Fibroblast of lung (primary cell): ENCODE measurements at regions not wholly inside any gene's neighbourhood (a gene's known extent, or its start where the extent isn't known, plus 50 kb on each side); places are given as distances from the start of the nearest gene placed in this dataset.

Experiments
- DNase-seq, 2 donors: peaks; one replicate each; pipeline versions ENCODE4 v3.0.0 to v3.0.0-alpha.2; 2010; ENCODE audit warnings: low read depth in 2 of 2
- H2AFZ ChIP-seq: 2 replicates; pipeline ENCODE4 v1.5.1; 2012; ENCODE audit warnings: low read length, control low read depth, inconsistent platforms
- H3K27ac ChIP-seq: 2 replicates; pipeline ENCODE4 v1.5.1; 2011; ENCODE audit warnings: low read length, control low read depth; ENCODE audit not compliant: insufficient read depth
- H3K27me3 ChIP-seq: 2 replicates; pipeline ENCODE4 v1.5.1; 2011; ENCODE audit warnings: mild to moderate bottlenecking, low read length; ENCODE audit not compliant: control insufficient read depth, insufficient read depth
- H3K36me3 ChIP-seq: 2 replicates; pipeline ENCODE4 v1.5.1; 2011; ENCODE audit warnings: low read length; ENCODE audit not compliant: control insufficient read depth, insufficient read depth
- H3K4me1 ChIP-seq: 2 replicates; pipeline ENCODE4 v1.5.1; 2011; ENCODE audit warnings: low read length; ENCODE audit not compliant: control insufficient read depth, insufficient read depth; ENCODE audit errors: extremely low read depth
- H3K4me2 ChIP-seq: 2 replicates; pipeline ENCODE4 v1.5.1; 2011; ENCODE audit warnings: low read length, control low read depth; ENCODE audit not compliant: insufficient read depth; ENCODE audit errors: extremely low read depth
- H3K4me3 ChIP-seq, 4 experiments: fragments of 200-600 bp in 1 of 4; sonication (generic) in 1 of 4; replicated peaks in 1 of 4; 2 replicates each; pipeline ENCODE4 v1.5.1; 2011 to 2016; ENCODE audit warnings: low read length in 4 of 4, low read depth in 3 of 4, mild to moderate bottlenecking in 3 of 4, control low read depth in 2 of 4, inconsistent platforms in 1 of 4, mixed read lengths in 1 of 4; ENCODE audit not compliant: insufficient read depth in 1 of 4; ENCODE audit errors: control extremely low read depth in 1 of 4
- H3K79me2 ChIP-seq: 2 replicates; pipeline ENCODE4 v1.5.1; 2012; ENCODE audit warnings: mild to moderate bottlenecking, low read length, inconsistent platforms; ENCODE audit not compliant: control insufficient read depth, insufficient read depth
- H3K9ac ChIP-seq: 2 replicates; pipeline ENCODE4 v1.5.1; 2011; ENCODE audit warnings: mild to moderate bottlenecking, low read length, control low read depth; ENCODE audit not compliant: insufficient read depth
- H3K9me3 ChIP-seq: 2 replicates; pipeline ENCODE4 v1.5.1; 2012; ENCODE audit warnings: low read depth, low read length; ENCODE audit not compliant: control insufficient read depth, insufficient read depth
- H4K20me1 ChIP-seq: 2 replicates; pipeline ENCODE4 v1.5.1; 2011; ENCODE audit warnings: low read length; ENCODE audit not compliant: control insufficient read depth, insufficient read depth; ENCODE audit errors: extremely low read depth
- EZH2 ChIP-seq: IDR thresholded peaks from 2 replicates; pipeline ENCODE4 v1.5.1; 2012; ENCODE audit warnings: low read length, control low read depth, mild to moderate bottlenecking; ENCODE audit errors: missing control alignments
- TF ChIP-seq, protein P1 (sequence below), 2 donors: IDR thresholded peaks in 1 of 2; conservative IDR thresholded peaks in 1 of 2; 1 replicate in 1 of 2; 2 replicates in 1 of 2; pipeline ENCODE4 v1.5.1; 2011 to 2012; ENCODE audit warnings: low read length in 2 of 2, control low read depth in 1 of 2, inconsistent platforms in 1 of 2, low read depth in 1 of 2, mild to moderate bottlenecking in 1 of 2

DNA sequence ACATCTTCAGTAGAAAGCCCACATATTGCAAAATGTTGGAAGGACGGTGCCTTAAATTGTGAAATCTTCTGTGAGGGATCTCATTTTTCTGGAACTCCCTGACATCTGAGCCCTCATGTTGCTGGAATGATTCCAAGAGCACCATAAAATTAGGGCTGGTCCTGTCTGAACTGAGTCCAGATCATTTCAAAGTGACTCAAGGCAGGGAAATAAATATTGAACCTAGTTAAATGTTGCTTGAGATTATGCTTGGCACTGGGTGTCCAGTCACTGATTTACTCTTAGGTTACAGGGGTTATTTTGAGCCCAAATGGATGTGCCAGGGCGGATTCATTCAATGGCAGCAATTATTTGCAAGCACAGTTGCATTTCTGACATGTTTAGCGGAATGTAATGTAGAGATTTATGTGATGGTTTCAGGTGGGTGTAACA is 437.0 kb downstream of the PIK3R1 start:
- Histone ChIP-seq H3K27me3 (peaks cover under 1% of the 10 kb centered on the region), H3K36me3 (no peaks in the 10 kb centered on the region), H3K27ac (no peak overlapping the region), H3K9ac (no peak overlapping the region), H3K4me2 (no peak overlapping the region), H2AFZ (no peak overlapping the region), H3K4me3 (no peak overlapping the region), H4K20me1 (no peaks in the 10 kb centered on the region), H3K9me3 (no peaks in the 10 kb centered on the region), H3K4me1 (no peaks in the 10 kb centered on the region), H3K79me2 (no peaks in the 10 kb centered on the region)
- TF ChIP-seq EZH2 = no peak
- TF ChIP-seq, protein P1, sequence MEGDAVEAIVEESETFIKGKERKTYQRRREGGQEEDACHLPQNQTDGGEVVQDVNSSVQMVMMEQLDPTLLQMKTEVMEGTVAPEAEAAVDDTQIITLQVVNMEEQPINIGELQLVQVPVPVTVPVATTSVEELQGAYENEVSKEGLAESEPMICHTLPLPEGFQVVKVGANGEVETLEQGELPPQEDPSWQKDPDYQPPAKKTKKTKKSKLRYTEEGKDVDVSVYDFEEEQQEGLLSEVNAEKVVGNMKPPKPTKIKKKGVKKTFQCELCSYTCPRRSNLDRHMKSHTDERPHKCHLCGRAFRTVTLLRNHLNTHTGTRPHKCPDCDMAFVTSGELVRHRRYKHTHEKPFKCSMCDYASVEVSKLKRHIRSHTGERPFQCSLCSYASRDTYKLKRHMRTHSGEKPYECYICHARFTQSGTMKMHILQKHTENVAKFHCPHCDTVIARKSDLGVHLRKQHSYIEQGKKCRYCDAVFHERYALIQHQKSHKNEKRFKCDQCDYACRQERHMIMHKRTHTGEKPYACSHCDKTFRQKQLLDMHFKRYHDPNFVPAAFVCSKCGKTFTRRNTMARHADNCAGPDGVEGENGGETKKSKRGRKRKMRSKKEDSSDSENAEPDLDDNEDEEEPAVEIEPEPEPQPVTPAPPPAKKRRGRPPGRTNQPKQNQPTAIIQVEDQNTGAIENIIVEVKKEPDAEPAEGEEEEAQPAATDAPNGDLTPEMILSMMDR (conservative IDR thresholded peaks at IDR 0.05 in 1 of 2, IDR thresholded peaks at IDR 0.05 in 1 of 2; ENCODE audit: low read depth in 1 of 2, low read length in 2 of 2) = no peak
- DNase-seq = peak; percentile 27 to 90

DNA sequence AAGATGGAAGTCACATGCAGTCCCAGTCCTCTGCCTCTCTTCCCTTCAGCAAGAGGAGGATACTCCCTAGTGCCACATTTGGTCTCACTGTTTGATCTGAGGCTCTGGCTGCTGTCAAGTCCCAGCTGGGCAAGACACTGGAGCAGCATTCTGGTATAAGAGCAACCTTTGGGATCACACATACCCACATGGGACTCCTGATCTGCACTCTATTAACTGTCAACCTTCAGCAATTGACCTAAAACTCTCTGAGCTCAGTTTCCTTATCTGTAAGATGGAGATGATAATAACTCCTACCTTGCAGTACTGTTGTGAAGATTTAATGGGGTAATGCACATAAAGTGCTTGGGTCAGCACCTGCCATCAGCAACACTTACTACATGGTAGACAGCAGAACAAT is 437.9 kb downstream of the PIK3R1 start:
- no peaks in the 10 kb centered on the region for H3K27me3 ChIP-seq
- H4K20me1 ChIP-seq = no peaks in the 10 kb centered on the region
- no peaks in the 10 kb centered on the region for H3K4me1 ChIP-seq
- H3K9me3 ChIP-seq = no peaks in the 10 kb centered on the region
- no peak overlapping the region for H3K27ac ChIP-seq
- H3K4me2 ChIP-seq = no peak overlapping the region
- TF ChIP-seq EZH2 = no peak
- TF ChIP-seq, protein P1 (conservative IDR thresholded peaks at IDR 0.05 in 1 of 2, IDR thresholded peaks at IDR 0.05 in 1 of 2; ENCODE audit: low read depth in 1 of 2, low read length in 2 of 2) = no peak
- no peaks in the 10 kb centered on the region for H3K36me3 ChIP-seq
- no peak overlapping the region for H3K9ac ChIP-seq
- no peak overlapping the region for H2AFZ ChIP-seq
- DNase-seq = no peak
- H3K4me3 ChIP-seq = no peak overlapping the region
- no peaks in the 10 kb centered on the region for H3K79me2 ChIP-seq

DNA sequence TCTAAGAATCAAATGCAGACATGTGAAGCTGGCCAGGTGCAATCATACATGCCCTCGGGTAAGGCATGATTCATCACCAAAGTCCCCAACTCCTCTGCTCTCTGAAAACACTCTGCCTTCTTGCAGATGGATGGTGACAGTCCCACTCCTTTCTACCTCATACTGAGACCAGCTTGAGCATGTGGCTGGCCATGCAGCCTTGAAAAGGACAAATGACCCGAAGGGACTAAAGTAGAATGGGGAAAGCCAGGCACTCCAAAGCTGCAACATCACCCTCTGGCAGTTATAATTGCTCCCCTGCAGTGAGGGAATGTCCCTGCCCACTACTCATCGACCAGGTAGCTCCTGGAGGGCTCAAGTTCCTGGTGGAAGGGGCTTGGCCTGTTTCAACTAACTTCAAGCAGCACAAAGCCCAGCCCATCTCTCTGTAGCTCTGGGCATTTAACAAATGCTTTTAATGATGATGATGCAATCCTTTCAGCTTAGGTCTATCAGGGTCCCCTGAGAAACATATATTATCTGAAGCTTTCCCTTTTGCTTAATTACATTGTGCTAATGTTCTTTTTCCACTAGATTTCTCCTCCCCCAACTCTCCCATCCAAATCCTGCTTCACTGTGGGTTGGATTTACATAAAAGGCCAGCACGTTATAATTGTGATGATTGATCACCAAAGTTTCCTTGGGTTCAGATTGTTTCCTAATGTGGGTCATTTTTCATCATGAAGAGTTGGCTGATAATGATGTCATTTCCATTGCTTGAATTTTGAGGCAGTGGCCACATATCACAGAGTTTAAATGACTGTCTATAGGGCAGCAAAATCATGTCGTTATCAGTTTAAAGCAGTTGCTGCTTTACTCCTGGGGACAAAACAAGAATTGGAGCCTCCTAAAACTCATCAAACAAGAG is 436.5 kb upstream of the SLC30A5 start:
- DNase-seq = peak; percentile 7 to 17
- Histone ChIP-seq H3K27ac (no peak overlapping the region), H3K9me3 (no peaks in the 10 kb centered on the region), H3K4me2 (no peak overlapping the region), H3K4me3 (no peak overlapping the region), H3K79me2 (no peaks in the 10 kb centered on the region), H3K9ac (no peak overlapping the region), H2AFZ (no peak overlapping the region), H4K20me1 (no peaks in the 10 kb centered on the region), H3K27me3 (no peaks in the 10 kb centered on the region), H3K4me1 (no peaks in the 10 kb centered on the region), H3K36me3 (no peaks in the 10 kb centered on the region)
- TF ChIP-seq EZH2 = no peak
- TF ChIP-seq, protein P1 (conservative IDR thresholded peaks at IDR 0.05 in 1 of 2, IDR thresholded peaks at IDR 0.05 in 1 of 2; ENCODE audit: low read depth in 1 of 2, low read length in 2 of 2) = no peak
